GM23248 (cell line): ENCODE measurements at regions not wholly inside any gene's neighbourhood (a gene's known extent, or its start where the extent isn't known, plus 50 kb on each side); places are given as distances from the start of the nearest gene placed in this dataset.

Experiments
- EZH2 ChIP-seq: fragments of 200-600 bp; sonication (generic); IDR thresholded peaks from 2 replicates; pipeline ENCODE4 v1.6.1; 2018; ENCODE audit warnings: antibody characterized with exemption, mild to moderate bottlenecking; ENCODE audit not compliant: insufficient read depth, poor library complexity, severe bottlenecking
- EZH2phosphoT487 ChIP-seq: fragments of 200-600 bp; sonication (generic); IDR thresholded peaks from 2 replicates; pipeline ENCODE4 v1.6.1; 2018; ENCODE audit warnings: antibody characterized with exemption, moderate library complexity, mild to moderate bottlenecking, low read depth; ENCODE audit not compliant: insufficient read depth

DNA sequence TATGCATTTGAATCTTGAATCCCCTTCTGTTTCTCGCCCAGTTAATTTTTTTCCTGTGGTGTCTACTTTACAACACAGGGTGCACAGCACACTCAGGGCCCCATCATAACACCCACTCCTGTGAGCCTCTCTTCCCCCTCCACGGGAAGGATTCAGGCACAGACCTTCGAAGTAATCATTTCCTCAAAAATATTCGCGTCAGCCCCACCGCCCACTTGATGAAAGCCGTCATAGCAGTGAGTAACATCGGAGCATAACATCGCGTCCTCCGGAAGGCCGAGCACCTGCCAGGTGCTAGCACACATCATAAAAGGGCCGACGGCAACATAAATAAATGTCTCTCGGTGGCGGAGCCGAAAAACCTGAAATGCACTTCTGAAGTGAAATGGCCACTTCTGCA is 201.7 kb upstream of the ADARB2 start:
- TF ChIP-seq EZH2 (no peak), EZH2phosphoT487 (no peak)
